Frontal cortex (tissue), 3 donors: ENCODE measurements at regions not wholly inside any gene's neighbourhood (a gene's known extent, or its start where the extent isn't known, plus 50 kb on each side); places are given as distances from the start of the nearest gene placed in this dataset.
A peak's percentile ranks its signal among the peaks of the same experiment; 100 is the strongest.

ENCODE experiments used
- DNase-seq, 2 donors: peaks; one replicate each; pipeline ENCODE4 v3.0.0; 2012; ENCODE audit warnings: low spot score in 2 of 2
- FAIRE-seq: peaks from 2 replicates; lab custom pipeline; 2012; peaks lifted over from hg19 to GRCh38; lab: Jason Lieb, UNC
- donor health status: control.
- donor health status: control.
- donor health status: control.

DNA sequence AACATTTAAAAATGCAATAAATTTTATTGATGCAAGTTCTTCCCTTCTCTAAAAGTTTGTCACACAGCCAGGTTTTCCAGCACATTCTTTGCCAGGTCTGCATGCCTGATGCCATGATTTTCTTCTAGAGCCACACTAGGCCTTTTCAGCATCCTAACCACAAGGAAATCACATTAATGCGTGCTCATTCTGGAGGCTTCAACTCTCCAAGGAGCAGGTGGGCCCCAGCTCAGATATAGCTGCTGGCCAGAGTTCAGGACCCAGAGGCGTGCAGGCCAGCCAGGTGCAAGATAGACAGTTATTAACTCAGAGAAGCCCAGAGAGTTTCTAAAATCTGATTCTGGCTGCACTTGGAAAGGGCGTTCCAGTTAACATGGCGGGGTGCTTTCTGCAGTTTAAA lies 124.5 kb upstream of the MAF start:
- FAIRE-seq (no peak), DNase-seq (no peak)

DNA sequence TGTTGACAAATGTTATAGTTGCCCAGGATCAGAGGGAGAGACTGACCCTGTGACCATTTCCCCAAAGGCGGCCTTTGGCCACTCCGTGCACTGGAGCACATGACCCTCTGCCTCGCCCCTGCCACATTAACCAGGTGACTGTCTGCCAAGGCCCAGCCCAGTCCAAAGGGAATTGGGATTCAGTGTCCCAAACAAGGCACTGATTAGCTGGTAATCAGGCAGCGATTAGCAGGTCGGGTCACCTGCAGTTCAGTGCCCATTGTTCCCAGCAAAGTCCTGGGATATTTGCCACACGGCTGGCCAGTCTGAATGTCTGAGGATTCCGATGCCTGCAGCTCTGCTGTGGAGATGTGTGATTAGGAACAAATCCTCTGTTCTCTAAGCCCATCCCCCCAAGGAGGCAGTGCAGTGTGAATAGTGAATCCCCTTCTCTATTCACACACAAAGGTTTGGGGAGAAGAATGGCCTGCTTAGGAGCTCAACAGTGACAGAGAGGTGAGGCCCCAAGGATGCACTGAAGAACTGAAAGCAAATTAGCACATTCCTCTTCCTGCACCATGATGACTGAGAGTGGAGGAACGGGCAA lies 123.1 kb upstream of the MAF start:
- no peak for FAIRE-seq
- DNase-seq, result no peak

DNA sequence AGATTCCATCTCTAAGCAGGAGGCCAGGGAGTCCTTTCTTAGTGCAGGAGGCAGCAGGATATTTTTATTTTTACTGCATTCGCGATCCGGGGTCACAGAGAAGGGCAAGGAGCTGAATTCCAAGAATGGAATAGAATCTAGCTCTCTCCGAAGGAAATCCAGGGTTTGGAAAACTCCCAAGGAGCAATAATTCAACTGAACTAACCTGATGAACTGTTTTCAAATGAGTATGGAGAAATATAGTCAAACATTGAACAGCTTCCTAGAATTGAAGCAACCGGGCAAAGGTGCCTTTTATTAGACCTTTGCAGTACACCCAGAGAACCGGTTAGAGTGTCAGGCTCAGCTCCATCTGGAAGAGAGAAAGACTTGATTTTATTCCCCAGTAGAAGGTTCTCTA lies 120.7 kb upstream of the MAF start:
- no peak for FAIRE-seq
- peak in 1 of 2 donors; percentile 5 for DNase-seq

DNA sequence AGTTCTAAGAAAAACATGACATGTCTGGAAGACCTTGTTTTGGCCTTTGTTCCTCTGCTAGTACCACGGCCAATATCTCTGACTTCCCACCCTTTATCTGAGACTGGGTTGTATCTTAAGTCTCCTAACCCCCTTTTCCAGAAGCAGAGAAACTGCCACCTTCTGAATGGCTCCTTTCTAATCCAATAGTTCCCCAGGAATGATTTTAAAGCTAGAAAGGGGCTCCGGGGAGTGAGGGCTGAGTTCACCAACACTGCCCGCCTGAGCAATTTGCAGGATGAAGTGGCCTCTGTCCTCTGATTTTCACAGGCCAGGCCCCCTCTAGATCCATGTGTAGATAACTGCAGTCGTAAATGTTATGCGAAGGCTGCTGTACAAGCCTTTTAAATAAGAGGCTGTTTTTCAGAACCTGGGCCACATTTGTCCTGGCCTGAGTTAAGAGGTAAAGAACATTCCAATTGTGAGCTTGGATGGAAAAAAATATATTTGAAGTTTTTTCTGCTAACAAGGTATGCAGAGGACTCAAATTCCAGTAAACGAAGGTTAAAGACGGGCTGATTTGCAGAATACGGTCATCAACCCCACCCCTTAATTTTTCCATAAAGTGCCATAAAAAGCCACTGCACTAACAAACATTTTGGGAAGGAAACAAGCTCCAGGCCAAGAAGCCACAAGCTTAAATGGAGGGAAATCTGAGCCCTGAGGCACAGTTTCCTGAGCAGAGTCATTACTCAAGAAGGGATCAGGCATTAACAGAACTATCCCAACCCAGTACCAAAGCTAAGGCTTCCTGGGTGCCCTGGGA lies 117.0 kb upstream of the MAF start:
- DNase-seq (no peak), FAIRE-seq (no peak)

DNA sequence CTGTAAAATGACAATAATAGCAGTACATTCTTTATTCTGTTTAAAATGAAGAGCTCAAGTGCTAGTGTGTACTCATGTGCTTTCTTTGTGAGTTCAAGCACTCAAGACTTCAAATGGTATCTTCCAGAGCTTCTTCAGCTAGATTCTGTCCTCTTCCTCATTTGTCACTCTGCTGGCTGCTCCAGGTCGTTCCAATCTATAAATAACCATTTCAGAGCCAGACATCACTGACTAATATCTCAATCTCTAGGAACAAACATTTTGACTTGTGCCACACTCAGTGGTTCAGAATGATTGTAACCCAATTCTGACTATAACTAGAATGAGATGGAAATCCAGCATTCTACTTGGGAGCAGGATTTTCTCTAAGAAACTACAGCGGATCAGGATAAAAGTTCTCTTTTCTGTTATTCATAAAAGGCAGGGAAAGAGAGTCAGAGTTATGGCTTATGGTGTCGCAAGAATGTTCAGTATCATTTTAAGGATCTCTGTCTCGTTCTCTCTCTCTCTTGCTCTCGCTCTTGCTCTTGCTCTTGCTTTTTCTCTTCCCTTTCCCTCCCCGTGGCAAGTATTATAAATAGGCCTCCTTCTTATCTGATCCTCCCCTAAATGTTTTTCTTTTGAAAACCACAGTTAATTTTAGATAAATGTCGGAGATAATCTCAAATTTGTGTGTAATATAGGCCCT lies 116.3 kb upstream of the MAF start:
- FAIRE-seq, result no peak
- DNase-seq, result no peak

DNA sequence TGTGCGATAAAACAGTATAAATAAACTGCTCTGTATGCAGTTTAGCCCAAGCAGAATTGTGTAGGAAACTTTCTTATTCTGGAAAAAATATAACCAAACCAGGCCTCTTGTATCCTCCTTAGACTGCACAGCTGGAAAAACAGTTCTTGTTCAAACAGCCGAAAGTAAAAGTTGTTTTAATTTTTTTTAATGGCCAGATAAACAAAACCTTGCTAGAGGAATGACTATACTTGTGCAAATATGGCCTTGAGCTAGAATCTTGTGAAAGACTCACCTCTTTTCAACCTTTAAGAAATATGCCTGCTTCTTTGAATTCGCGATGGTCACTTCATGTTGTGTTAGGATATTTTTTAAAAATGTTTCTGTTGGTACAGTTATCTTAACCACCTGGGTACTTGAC lies 114.5 kb upstream of the MAF start:
- no peak for DNase-seq

DNA sequence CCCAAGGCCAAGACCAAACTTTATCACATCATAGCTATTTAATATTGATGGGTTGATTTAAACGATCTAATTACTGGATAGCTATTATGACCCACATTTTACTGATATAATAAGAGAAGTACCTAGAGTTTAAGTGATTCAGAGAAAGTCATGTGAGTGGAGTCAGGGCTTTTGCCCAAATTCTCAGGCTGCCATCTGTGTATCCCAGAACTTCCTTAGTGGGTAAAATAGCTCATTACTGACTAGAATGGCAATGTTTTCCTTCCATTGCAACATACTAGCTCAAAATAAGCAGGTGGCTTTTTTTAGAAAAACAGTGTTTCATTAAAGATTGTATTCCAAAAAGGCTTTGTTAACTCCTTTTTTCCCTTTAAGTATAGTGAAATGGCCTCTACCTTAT lies 113.9 kb upstream of the MAF start:
- no peak for DNase-seq
- no peak for FAIRE-seq

More for the DNA sequence above, 114.5 kb upstream of the MAF start:
- FAIRE-seq, result no peak

DNA sequence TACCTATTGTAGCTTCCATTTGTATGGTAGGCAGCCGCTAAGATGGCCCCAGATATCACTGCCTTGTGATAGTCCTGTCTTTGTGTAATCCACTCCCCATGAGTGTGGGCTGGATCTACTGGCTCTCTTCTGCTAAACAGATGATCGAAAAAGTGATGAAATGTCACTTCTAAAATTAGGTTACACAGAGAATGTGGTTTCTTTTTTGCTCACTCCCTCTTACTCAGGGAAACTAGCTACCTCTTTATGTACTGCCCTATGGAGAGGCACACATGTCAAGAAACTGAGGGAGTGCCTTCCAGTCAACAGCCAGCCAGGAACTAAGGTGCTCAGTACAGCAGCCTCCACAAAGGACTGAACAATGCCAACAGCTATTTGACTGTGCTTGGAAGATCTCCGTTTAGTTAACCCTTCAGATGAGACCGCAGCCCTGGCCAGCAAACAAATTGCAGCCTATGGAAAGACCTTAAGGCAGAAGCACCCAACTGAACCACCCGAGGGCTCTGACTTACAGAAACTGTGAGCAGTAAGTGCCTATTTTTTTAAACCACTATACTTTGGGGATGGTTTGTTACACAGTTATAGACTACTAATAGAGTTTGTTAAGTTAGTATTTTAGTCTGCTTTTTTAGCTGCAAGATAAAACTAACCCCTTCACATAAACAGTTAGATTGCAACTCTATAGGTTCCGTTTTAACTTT lies 113.2 kb upstream of the MAF start:
- DNase-seq (no peak), FAIRE-seq (no peak)

DNA sequence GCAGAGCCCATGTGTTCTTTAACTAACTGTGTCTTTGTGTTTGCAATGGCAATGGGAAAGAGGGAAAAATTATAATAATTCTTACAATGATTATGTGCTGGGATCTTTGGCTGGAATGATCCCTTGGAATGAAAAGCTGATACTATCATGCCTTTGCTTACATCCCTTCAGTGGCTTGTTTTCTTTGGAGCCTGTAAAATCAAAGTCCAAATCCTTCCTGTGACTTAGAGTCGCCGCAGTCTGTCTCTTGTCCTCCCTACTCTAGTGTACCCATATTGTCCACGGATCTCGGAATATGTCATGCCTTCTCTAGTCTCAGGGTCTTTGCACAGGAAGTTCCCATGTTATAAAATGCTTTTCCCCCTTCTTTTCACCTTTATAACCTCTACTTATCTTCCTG lies 111.7 kb upstream of the MAF start:
- no peak for DNase-seq
- no peak for FAIRE-seq

DNA sequence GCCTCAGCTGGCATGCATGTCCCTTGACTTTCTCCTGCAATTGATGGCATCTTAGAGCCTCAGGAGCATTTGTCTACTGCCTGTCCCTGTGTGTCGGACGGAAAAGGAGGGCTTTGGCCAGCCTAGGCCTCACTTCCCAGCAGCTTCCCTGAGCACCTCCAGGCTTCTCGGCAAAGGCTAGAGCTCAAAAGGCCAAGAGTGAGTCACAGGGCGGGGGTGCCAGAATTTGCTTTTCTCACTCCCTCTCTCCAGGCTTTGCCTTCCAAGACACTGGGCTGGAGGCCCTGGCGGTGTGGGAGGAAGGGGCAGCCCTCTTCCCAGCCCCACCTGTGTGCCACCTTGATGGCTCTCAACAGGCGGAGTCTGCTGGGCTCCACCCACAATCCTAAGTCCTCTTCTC lies 107.3 kb upstream of the MAF start:
- no peak for DNase-seq
- FAIRE-seq, result no peak

DNA sequence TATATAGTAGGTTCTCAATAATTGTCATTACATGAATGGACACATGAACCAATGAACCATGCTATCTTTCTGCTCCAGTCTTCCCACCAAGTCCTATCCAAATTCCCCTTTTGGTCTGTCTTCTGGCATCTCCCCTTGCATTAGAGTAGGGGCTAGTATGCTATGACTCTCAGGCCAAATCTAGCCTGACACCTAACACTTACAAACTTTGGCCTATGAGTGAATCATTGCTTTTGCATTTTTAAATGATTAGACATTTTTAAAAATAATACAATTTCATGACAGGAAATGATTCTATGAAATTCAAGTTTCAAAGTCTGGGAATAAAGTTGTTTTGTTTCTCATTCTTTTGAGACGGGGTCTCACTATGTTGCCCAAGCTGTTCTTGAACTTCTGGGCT lies 102.5 kb upstream of the MAF start:
- DNase-seq (no peak), FAIRE-seq (no peak)

DNA sequence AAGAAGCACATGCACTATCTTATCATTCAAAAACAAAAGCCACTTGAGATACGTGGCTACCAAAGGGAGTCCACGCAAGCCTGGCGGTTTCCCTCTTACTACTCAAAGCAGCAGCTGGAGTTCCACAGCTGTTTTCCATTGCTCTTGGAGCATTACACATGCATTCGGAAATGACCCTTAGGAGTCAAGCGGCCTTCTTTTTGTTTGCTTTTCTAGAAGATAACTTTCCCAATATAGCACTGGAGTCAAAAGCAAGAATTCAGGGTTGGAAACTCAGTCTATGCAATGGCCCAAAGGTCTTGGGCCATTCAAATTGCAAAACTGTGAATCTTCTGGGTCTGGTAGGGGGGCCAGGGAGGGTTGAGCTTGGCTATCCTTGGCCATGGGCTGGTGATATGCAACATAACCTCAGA lies 97.8 kb upstream of the MAF start:
- DNase-seq, result no peak
- FAIRE-seq, result no peak

DNA sequence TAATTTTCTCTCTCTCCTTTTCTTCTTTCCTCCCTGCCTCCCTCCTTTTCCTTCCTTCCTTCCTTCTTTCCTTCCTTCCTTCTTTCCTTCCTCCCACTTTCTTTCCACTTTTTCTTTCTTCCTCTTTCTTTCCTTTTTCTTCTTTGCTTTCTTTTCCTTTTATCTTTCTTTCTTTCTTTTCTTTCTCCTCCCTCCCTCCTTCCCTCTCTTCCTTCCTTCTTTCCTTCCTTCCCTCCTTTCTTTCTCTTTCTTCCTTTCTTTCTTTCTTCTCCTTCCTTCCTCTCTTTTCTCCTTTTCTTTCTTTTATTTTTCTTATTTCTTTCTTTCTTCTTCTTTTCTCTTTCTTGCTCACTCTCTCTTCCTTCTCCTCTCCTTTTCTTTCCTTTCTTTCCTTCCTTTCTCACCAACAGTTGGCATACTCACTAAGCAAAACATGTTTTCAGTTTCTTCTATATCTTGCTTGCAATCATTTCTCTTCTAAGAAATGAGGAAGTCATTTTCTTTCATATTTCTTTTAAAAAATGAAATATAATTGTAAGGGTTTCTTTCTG lies 97.1 kb upstream of the MAF start:
- no peak for DNase-seq
- no peak for FAIRE-seq

DNA sequence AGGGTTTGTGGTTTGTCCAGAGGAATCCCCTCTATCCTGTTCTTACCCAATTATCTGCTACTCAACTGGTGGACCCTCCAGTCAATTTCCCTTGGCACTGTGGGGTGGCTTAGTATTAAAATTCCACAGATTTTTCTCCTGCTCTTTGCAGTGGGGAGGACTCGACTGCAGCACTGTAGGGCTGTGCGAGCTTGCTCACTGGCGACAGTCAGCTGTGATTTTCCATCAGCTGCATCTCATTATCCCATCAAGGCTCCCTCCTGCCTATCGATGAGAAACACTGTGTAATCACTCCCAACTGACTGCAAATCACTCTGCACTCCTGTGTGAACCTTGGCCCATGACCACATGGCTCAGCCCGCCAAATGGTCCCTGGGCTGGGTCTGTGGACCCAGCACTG lies 90.5 kb upstream of the MAF start:
- DNase-seq (no peak), FAIRE-seq (no peak)

DNA sequence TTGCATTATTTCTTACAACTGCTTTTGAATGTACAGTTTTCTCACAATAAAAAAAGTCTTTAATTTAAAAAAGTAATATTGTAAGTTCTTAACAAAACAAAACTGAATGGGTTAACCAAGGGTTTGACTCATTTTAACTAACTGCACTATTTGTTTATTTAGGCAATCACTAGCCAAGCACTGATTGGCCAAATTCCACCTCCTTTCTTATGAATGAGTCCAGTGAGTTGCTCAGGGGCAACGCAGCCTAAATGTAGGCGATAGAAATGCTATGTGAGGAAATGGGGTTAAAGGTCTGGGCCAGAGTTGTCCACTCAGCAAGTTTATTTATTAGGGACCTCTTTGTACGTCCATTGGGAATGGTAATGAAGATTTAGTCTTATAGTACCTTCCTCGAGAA lies 89.6 kb upstream of the MAF start:
- DNase-seq (no peak), FAIRE-seq (no peak)

DNA sequence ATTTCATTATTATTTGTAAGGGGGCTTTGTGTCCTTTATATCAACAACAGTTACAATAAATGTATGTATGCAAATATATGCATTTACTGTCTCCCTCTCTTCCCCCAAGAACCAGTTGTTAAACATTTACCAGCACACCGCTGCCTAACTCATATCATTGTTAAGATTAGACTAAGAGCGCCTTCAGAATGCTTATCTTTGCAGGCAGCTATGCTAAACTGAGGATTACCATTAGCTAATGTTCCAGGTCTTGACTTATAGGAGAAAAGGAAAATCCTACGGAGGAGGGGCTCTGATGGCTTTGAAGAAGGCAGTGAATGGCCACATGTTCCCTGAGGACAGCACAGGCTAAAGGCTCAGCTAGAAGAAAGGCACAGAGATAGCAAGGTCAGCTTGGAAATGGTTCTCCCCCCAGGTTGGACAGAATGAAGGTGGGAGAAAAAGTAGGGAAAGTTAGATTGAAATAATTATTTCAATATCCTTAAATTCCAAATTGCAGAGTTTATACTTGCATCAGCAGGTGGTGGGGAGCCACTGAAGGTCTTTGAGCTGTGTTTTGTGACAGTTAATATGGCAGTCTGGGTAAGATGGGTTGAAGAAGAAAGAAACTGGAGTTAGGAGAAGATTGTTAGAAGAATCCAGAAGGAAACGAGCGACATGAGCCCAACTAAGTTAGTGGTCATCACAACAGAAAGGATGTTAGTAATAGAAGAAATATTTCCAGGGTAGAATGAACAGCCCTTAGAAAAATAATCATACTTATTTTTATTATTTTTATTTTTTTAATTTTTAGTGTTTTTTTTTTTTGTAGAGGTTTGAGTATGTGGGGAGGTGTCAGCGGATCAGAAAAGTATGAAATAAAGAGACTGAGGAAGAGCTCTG lies 87.0 kb upstream of the MAF start:
- DNase-seq (no peak), FAIRE-seq (no peak)

DNA sequence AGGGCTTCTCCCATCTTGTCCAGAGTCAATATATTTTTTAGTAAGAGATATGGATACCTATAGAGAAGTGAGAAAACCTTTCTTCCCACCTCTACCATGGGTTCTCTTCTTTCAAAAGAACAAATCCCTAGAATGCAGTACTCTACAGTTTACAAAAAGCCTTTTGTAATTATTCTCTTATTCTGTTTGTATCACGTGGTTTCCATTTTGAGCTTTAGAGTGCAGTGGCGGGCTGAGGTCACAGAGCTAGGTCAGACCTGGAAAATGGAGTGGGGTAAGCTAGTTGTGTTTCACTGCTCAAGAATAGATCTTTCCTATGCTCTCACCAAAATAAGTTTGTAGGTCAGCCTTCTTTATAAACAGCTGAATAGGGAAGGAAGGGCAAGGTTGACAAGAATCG lies 85.3 kb upstream of the MAF start:
- DNase-seq (no peak), FAIRE-seq (no peak)

DNA sequence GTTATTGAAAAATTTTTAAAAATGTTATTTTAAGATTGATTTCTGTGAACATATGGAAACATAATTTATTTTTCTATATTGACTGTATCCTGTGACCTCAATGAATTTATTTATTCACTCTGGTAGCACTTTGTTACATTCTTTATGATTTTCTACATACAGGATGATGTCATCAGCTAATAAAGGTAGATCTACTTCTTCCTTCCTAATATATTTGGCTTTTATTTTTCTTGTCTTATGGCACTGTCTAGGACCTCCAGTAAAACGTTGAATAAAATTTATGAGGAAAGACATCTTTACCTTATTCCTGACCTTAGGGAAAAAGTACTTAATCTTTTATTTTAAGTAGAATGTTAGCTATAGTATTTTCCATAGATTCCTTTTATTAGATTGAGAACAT lies 78.8 kb upstream of the MAF start:
- no peak for DNase-seq
- FAIRE-seq, result no peak

DNA sequence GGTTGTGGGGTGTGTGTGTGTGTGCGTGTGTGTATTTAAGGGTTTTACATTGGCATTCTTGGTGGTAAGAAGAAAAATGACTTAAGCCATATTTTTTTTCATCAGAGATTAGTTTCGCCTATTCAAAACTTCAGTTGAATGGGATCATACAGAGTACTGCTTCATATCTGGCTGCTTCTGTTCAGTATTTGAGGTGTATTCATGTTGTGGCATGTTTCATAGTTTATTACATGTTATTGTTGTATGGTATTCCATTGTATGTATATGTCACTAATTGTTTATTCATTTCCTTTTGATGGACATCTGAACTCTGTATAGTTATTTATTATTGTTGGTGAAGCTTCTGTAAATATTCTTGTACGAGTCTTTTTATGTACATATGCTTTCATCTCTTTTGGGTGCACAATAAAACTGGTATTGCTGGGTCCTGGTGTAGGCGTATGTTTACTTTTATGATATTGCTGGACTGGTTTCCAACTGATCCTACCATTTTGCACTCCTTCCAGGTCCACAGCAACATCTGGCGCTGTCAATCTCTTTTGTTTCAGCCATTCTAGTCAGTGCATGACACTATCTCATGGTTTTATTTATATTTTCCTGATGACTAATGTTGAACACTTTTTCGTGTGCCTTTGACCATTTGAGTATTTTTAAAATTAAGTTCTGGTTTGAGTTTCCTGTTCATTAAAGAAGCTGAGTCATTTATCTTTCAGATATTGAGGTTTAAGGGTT lies 77.4 kb upstream of the MAF start:
- FAIRE-seq, result no peak
- DNase-seq, result no peak
